HG02571 (cell line): ENCODE measurements at regions not wholly inside any gene's neighbourhood (a gene's known extent, or its start where the extent isn't known, plus 50 kb on each side); places are given as distances from the start of the nearest gene placed in this dataset.
"Not testable (repeated sequence)": the region's sequence is repeated elsewhere in the genome, so short reads cannot be mapped to it uniquely, and the experiment has no call there.

Experiments used
- ATAC-seq: cut with Tn5 transposase; IDR thresholded peaks from one replicate; pipeline ENCODE4 v1.9.1; 2021; ENCODE audit warnings: mild to moderate bottlenecking, moderate library complexity; ENCODE audit not compliant: unreplicated experiment

DNA sequence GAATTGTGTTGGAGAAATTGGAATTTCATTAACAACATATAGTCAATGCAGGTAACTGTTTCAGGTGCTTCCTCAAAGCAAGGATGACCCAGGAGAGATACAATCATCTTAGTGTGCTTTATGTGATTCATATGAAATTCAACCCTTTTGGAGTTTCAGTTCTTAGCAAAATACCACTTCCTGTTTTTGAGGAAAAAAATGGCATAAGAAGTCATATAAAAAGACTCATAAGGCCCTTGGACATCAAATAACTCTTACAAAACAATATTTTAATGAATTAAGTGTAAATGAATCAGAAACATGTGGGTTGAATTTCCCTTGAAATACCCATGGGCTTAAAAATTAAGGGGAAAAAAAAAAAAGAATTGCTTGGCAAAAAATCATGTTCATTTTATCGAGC is 926.6 kb downstream of the LTN1 start:
- no peak for ATAC-seq

DNA sequence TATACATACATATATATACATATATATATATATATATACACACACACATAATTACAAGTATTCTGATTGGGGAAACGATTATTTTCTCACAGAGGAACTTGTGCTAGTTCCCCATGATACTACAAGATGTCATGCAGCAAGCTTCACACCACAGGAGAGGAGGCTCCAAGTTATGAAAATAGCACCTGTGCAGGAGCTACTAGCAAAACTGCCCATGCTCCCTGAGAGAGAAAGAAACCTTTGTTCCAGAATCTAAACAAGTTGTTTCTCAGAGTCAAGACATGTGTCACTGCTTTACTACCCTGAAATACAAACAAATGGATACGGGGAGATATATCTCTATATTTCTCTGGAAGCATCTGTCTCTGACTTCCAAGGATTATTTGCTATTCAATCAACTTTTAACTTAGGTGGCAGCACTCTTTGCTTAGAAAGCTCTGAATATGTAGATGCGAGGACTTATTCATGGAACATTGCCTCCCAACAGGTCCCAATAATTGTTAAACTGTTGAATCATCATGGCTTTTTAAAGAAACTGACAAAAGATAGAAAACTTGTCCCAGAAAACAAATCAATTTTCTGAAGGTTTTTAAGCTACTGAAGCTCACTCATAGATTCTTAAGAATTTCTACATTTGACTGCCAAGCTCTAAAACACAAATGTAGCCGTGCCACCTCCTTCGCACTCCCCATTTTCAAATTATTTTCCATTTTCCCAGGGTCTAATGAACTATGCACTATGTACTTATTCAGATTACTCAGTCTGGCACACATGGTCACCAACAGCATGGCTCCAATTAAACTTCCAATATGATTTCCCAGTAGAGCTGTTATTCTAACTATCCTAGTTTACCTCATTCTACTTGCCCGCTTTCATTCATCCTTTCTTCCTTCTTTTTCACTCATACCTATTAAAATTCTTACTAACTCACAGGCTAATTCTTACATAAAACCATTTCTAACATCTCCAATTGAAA is 929.1 kb downstream of the LTN1 start:
- ATAC-seq = no peak

- ATAC-seq = not testable (repeated sequence)
Measured at GRCh38 chr21:28052956-28053355, 939.7 kb downstream of the LTN1 start.

GRCh38 chr21:28051649-28052048 is 941.0 kb downstream of the LTN1 start:
- not testable (repeated sequence) for ATAC-seq

- ATAC-seq = not testable (repeated sequence)
Measured at GRCh38 chr21:28035692-28036091, 957.0 kb downstream of the LTN1 start.

DNA sequence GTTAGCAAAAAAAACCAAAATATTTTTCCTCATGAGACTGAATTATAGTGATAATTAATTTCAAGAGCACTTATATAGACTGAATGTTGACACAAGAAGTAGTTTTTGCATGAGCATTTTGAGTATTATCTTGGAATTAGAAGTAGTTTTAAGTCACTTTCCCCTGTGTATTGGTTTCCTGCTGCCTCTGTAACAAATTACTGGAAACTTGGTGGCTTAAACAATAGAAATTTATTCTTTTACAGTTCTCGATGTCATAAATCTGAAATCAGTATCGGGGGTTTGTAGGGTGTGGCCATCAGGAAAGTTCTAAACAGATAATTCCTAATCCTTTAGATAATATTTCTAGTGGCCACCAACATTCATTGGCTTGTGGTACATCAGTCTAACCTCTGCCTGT is 957.8 kb downstream of the LTN1 start:
- not testable (repeated sequence) for ATAC-seq

GRCh38 chr21:28034334-28034733 is 958.3 kb downstream of the LTN1 start:
- ATAC-seq = not testable (repeated sequence)

DNA sequence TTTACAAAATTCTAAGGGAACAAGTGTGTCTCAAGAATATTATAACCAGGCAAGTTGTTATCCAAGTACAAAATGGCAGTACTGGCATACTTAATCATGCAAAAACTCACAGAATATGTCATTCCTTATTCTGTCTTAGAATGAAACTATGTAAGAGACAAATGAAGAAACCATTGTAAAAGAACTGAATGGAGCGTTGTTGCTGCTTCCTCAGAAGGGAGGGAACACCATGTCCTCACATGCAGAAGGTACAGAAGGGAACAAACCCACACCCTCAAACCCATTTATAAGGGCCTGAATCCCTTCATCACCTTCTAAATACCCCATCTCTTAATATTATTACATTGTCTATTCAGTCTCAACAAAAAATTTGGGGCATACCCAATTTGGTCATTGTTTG is 960.0 kb downstream of the LTN1 start:
- not testable (repeated sequence) for ATAC-seq

DNA sequence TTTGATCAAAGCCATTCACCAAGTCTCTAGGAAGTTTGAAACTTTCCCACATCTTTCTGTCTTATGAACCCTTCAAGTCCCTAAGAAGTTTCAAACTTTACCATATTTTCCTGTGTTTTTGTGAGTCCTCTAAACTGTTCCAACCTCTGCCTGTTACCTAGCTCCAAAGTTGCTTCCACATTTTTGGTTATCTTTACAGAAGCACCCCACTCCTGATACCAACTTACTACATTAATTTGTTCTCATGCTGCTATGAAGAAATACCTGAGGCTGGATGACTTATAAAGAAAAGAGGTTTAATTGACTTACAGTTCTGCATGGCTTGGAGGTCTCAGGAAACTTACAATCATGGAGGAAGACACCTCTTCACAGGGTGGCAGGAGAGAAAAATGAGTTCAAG is 961.6 kb downstream of the LTN1 start:
- not testable (repeated sequence) for ATAC-seq

GRCh38 chr21:28025111-28025510 is 967.6 kb downstream of the LTN1 start:
- ATAC-seq = no peak

- ATAC-seq = no peak
Measured at GRCh38 chr21:28018741-28019669, 973.7 kb downstream of the LTN1 start.

DNA sequence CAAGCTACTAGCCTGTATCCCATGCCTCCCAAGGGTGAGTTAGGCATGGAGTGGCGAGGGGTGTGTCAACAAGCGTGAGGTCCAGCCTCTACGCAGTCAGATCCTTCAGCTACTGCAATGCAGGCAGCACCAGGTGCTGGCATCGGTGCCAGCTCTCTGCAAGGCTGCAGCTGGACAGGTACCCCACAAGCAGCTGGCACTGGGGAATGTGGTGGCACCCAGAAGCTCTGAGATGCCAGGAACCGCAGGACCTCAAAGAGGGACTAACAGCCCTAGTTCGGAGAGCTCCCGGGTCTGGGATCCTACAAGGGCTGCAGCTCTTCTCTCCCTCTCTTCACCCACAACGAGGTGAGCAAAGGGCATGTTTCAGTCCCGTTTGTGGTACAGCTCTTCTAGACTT is 974.5 kb downstream of the LTN1 start:
- no peak for ATAC-seq

GRCh38 chr21:28016571-28016970 is 976.1 kb downstream of the LTN1 start:
- no peak for ATAC-seq

DNA sequence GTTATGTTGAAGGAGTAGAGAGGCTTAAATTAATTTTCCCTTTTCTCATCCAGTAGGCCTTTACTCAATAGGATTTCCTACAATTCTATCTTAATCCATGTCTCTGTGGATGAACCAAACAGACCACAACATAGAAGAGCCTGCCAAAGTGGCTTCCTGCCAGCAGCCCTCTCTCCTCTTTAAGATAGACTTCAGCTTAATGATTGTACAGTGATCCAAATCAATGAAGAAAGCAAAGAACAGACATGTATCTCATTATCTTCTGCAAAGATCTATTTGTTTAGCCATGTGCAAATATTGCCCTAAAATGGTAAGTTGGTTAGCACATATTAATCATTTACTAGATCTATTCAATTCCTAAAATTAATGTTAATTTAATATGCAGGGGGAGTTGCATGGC is 979.6 kb downstream of the LTN1 start:
- not testable (repeated sequence) for ATAC-seq

- not testable (repeated sequence) for ATAC-seq
Measured at GRCh38 chr21:28011970-28012369, 980.7 kb downstream of the LTN1 start.

DNA sequence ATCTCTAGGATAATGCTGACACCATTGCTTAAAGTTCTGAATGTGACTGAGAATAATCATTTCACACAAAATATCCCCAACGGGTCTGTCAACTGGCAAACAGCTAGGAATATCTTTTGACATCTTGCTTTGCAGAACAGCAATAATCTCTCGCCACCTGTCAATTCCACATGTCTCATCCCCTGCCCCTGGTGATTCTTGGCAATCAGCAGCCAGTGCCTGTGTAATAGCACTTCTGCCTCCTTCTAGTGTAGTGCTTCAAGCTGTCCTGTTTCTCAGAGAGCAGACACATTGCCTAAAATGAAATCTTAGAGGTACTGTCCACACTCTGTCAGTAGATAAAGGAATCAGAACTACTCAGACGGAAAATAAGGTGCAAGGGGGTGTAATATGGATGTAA is 984.4 kb downstream of the LTN1 start:
- ATAC-seq = not testable (repeated sequence)

DNA sequence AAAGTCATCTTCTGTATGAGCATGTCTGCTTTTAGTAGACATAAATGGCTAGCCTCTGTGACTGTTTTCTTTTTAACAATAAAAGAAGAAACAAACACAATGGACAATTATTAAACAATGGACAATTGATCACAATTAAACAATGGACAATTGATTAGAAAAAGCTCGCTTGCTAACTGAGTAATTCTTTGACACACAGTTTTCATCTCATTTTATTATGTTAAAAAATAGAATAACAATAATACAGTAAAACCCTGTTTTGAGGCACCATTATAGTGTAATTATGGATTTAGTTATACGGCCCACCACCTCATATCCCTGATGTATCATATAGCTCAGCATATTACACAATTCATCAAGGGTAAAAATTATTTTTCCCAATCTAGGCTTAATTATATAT is 989.0 kb downstream of the LTN1 start:
- not testable (repeated sequence) for ATAC-seq

DNA sequence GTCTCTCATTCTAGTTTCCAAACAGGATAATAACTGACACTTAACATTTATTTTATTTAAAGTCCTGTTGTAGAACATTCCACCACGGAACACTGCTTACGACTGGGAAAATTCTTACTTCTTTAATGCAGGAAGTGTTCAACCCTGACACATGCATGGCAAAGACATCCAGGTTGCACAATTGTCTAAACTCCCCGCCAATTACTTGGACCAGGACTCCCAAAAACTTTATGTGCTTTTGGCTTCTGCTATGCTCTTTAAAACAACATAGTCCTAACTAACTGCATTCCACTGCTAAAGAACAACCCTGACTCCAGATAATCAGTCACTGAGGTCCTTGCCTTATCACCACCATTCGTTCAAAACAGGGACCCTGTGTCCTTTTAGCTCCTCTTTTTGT is 995.8 kb downstream of the LTN1 start:
- not testable (repeated sequence) for ATAC-seq

GRCh38 chr21:27984663-27985325 is 1007.9 kb downstream of the LTN1 start:
- not testable (repeated sequence) for ATAC-seq

DNA sequence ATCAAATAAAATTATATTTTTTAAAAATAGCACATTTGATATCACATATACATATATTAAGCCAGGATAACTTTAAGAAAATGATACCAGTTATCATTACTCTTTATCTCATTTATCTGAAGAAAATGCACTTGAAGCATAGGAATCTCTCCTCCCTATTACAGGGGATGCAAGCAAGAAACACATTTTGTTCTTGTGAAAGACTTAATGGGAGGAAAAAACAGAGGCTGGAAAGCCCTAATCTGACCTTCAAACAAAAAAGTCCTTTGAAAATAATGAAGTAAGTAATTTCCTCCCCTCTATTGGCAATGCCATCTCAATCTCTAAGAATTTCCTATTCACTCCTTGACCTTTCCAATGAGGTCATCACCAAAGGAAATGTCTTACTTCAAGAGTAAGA is 1012.6 kb upstream of the ADAMTS5 start:
- not testable (repeated sequence) for ATAC-seq

GRCh38 chr21:27975514-27975913 is 1008.6 kb upstream of the ADAMTS5 start:
- ATAC-seq = no peak
